DMS153 treated with DMSO at 0.1 percent for 48 hours (cell line): ENCODE measurements at regions not wholly inside any gene's neighbourhood (a gene's known extent, or its start where the extent isn't known, plus 50 kb on each side); places are given as distances from the start of the nearest gene placed in this dataset.

ENCODE experiments used
- DNase-seq: peaks from one replicate; lab custom pipeline; 2025; ENCODE audit not compliant: unreplicated experiment; lab: John Stamatoyannopoulos, UW

- no peak for DNase-seq
Observed at GRCh38 chr21:15514073-15514946, 215.5 kb upstream of the USP25 start.

GRCh38 chr21:15515908-15516307, 213.9 kb upstream of the USP25 start:
- DNase-seq: no peak

- no peak for DNase-seq
Observed at GRCh38 chr21:15517394-15517793, 212.4 kb upstream of the USP25 start.

DNA sequence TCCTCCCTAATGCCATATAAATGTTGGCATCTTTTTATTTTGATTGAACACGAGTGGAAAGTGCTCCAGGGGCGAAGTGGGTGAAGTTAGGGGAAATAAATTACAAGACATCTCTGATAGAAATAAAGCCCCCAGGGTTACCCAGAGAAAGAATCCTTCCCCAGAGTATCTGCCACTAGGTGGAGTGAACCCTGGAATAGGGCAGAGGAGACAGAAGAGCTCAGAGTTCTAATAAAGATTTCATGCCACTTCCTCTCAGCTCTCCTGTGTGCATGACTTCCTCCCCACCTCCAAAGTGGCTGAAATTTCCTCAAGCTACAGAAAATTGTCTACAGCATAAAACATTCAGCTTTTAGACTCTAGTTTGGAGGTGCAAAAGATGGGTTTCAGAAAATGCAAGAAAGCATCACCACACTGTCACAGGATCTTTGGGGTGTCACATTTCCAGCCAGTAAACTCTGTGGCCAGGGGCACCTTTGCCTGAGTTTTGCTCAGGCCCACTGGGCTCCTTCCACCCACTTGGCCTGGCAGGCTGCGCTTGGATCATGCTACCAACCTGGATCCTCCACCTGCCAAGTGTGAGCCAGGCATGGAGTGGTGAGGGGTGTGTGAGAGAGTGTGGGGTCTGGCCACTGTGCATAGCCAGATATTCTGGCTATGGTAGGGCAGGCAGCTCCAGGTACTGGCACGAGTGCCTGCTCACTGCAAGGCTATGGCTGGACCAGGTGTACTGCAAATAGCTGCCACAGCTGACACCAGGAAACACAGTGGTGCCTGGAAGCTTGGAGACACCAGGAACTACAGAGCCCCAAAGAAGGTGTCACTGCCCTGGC, 208.8 kb upstream of the USP25 start:
- no peak for DNase-seq

DNA sequence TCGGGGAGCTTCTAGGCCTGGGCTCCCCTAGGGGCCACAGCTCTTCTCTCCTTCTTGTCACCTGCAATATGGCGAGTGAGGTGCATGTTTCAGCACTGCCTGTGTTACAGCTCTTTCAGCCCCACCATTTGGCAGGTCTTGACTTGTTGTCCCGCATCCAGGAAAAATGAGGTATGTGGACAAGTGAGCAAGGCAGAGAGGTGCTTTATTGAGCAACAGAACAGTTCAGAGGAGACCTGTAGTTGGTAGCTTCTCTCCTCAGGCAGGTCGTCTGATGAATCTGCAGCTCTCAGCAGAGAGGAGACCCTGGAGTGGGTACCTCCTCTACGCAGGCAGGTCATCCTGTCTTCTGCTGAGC, 208.2 kb upstream of the USP25 start:
- no peak for DNase-seq

DNA sequence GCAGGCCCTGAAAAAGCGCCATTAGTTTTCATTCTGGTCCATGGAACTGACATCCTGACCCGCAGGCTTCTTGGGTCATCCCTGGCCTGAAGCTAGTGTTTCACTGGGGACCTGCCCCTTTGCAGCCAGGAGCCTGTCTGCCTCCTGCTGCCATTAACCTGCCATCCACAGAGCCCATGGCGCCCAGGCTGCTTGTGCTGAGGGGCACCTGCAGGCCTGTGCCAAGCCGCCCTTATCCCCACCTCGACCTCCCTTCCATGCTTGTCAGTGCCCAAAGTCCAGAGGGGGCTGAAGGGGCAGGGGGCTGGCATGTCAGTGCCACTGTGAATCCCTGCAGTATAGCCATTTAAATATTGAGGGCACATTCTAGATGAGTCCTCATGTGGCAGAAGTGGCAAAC, 207.6 kb upstream of the USP25 start:
- no peak for DNase-seq

DNA sequence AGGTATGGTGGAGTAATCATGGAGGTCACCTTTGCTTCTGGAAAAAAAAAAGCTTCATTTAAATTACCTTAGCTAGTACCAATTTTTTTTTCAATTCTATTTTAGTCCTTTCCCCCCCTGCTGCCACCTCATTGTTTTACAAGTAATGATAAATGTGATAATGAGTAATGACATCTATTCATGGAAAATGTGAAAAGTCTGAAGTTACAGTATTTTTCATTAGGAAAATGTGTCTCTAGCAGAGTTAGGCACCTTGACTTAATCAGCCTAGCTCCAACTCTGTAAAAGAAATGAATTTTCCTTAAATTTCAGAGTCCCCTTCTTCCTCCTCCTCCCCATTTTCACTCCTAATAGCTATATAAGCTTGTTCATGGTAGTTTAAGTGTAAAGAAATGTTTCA, 204.9 kb upstream of the USP25 start:
- no peak for DNase-seq

DNA sequence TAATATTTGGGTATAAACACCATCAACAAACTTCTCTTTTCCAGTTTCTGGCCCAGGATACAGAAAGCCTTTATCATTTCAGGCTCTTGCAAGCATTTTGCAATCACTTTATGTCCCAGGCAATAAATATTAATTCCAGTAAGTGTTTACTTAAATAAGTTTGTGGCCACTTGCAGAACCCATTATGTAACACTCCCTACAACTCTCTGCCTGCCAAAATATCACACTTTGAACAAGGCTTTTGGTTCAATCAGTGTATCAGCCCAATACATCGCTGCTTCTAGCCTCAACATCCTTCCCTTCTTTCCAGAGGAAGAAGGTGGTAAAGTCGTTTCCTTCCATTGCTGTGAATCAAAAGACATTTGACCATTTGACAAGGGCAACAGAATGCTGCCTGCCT, 203.0 kb upstream of the USP25 start:
- DNase-seq: no peak

GRCh38 chr21:15528346-15528745, 201.4 kb upstream of the USP25 start:
- DNase-seq: no peak

- no peak for DNase-seq
Observed at GRCh38 chr21:15531986-15532385, 197.8 kb upstream of the USP25 start.

DNA sequence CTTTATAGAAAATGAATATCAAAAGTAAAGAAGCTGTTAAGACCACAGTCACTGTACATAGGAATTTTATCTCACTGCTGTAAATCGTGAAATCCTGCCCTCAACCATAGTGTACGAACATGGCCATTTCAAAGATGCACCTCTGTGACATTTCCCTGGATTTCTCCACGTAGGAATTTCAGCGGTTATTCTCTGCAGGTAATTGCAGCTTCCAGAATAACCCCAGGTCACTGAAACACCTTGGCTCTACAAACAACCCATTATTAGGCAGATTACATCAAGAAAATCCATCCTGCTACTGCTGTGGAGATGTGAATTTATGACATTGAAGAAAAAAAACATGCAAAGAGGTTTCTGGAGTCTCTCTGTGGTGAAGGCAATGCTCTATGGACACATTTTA, 196.2 kb upstream of the USP25 start:
- no peak for DNase-seq

DNA sequence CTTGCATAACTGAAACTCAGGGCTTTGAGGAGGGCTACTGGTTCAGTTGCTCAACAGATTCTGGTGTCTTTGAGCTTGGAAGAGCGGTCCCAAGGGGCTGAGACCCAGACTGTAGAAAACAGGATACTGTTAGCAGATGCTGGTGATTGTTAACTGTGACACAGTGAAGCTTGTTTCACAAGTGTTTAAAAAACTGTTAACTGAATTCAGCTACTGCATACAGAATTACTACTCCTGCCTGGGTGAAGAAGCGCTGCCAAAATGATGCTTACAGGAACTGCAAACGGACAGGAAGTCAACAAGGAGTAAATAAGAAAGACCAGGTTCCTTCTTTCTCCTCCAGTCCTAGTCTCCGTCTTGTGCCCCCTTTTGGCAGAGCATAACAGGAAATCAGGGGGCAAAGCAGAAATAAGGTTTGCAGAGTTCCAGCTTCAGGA, 195.3 kb upstream of the USP25 start:
- DNase-seq: no peak

DNA sequence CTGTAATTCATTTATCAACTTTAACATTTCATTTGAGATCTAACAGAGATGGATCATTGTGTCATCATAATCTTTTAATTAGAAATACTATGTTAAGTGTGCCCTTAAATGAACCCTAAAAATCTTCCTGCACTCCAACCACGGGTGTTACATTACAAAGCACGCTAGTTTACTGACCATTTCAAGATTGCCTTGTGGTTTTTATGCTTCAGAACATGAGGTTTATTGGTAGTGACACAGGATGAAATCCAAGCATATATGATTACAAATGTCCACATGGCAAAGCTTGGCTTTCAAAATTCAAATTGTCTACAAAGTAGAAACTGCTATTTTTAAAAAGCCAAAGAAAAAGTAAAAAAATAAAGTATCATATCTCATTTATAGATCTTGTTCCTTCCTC, 190.4 kb upstream of the USP25 start:
- no peak for DNase-seq

GRCh38 chr21:15543473-15543872, 186.3 kb upstream of the USP25 start:
- no peak for DNase-seq

GRCh38 chr21:15549671-15550070, 180.1 kb upstream of the USP25 start:
- no peak for DNase-seq

- DNase-seq: no peak
Observed at GRCh38 chr21:15552914-15553494, 176.8 kb upstream of the USP25 start.

GRCh38 chr21:15557925-15558324, 171.9 kb upstream of the USP25 start:
- no peak for DNase-seq

DNA sequence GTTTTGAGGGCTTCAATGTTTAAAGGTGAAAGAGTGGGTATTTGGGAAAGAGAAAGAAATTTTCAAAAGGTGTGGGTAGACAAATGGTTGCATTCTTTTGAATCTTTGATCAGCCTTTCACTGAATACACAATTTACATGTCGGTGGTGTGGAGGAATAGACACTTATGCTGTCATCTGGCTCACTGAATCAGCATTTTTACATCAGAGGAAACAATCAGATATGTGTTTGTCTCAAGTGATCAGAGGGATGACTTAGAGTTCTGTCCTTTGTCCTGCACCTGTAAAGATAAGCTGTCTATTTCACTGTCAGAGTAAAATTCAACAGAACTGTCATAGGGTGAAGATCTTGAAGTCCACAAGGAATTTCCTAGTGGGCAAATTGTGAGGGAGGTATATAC, 170.9 kb upstream of the USP25 start:
- no peak for DNase-seq

- no peak for DNase-seq
Observed at GRCh38 chr21:15559660-15560059, 170.1 kb upstream of the USP25 start.

GRCh38 chr21:15560383-15561056, 169.3 kb upstream of the USP25 start:
- DNase-seq: no peak

GRCh38 chr21:15562748-15563147, 167.0 kb upstream of the USP25 start:
- no peak for DNase-seq
